GM12892 (cell line): ENCODE measurements at regions not wholly inside any gene's neighbourhood (a gene's known extent, or its start where the extent isn't known, plus 50 kb on each side); places are given as distances from the start of the nearest gene placed in this dataset.

ENCODE experiments used
- POLR2A ChIP-seq: IDR thresholded peaks from 2 replicates; pipeline ENCODE4 v1.6.1; 2011; ENCODE audit warnings: low read depth, low read length, control low read depth
- POLR2AphosphoS5 ChIP-seq: IDR thresholded peaks from 2 replicates; pipeline ENCODE4 v1.6.1; 2011; ENCODE audit warnings: low read depth, low read length, control low read depth
- TAF1 ChIP-seq: IDR thresholded peaks from 2 replicates; pipeline ENCODE4 v1.6.1; 2011; ENCODE audit warnings: low read depth, mild to moderate bottlenecking, control low read depth, low read length, borderline replicate concordance

DNA sequence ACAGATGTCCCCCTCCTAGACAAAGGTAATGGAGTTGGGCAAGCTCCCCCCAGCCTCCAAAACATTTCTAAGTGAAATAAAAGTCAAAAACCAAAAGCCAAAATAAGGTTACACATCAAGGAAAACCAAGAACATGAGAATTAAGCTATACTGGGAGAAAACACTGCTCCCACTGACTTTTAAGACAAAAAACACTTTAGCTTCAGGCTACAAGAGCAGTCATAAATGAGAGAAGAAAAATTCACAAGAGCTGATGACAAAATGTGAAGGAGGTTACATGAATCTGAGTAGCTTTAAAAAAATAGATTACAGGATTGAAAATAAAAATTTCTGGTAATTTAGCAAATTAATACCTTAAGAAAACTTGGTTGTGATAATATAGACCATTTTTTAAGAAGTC is 1370.3 kb upstream of the CDH9 start:
- TF ChIP-seq POLR2AphosphoS5: no peak
- TF ChIP-seq POLR2A: no peak
- no peak for TF ChIP-seq TAF1
